ENCODE measurements at regions not wholly inside any gene's neighbourhood (a gene's known extent, or its start where the extent isn't known, plus 50 kb on each side); places are given as distances from the start of the nearest gene placed in this dataset.
"Not testable (repeated sequence)": the region's sequence is repeated elsewhere in the genome, so short reads cannot be mapped to it uniquely, and the experiment has no call there.

DNA sequence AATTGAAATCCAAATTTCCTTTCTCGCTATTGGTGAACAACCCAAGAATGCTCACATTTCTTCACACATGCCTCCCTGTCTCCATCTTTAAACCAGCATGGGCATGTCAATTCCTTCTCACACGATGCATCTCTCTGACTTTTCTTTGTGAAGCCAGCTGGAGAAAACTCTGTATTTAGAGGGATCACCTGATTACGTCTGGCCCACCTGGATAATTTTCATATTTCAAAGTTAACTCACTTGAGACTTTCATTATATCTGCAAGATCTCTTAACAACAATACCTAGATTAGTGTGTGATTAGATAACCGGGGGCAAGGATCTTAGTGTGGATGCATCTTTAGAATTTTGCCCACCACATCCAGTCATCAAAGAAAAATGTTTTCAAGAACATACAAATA is 164.0 kb downstream of the TMEM47 start:
- no peak overlapping the region for H3K4me3 ChIP-seq (replicated peaks in 1 of 2; ENCODE audit: low read depth in 2 of 2, low read length in 2 of 2)
- no peak for DNase-seq (ENCODE audit: low read depth in 2 of 2)
- TF ChIP-seq, protein P1, sequence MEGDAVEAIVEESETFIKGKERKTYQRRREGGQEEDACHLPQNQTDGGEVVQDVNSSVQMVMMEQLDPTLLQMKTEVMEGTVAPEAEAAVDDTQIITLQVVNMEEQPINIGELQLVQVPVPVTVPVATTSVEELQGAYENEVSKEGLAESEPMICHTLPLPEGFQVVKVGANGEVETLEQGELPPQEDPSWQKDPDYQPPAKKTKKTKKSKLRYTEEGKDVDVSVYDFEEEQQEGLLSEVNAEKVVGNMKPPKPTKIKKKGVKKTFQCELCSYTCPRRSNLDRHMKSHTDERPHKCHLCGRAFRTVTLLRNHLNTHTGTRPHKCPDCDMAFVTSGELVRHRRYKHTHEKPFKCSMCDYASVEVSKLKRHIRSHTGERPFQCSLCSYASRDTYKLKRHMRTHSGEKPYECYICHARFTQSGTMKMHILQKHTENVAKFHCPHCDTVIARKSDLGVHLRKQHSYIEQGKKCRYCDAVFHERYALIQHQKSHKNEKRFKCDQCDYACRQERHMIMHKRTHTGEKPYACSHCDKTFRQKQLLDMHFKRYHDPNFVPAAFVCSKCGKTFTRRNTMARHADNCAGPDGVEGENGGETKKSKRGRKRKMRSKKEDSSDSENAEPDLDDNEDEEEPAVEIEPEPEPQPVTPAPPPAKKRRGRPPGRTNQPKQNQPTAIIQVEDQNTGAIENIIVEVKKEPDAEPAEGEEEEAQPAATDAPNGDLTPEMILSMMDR (IDR thresholded peaks at IDR 0.05; ENCODE audit: low read depth, low read length) = no peak

DNA sequence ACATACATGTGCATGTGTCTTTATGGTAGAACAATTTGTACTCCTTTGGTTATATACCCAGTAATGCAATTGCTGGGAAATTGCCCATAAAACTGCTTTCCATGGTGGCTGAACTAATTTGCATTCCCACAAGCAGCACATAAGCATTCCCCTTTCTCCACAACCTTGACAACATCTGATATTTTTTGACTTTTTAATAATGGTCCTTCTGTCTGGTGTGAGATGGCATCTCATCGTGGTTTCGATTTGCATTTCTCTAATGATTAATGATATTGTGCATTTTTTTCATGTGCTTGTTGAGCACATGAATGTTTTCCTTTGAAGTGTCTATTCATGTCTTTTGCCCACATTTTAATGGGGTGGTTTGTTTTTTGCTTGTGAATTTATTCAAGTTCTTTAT is 166.0 kb downstream of the TMEM47 start:
- H3K4me3 ChIP-seq (replicated peaks in 1 of 2; ENCODE audit: low read depth in 2 of 2, low read length in 2 of 2) = no peak overlapping the region
- TF ChIP-seq, protein P1 (IDR thresholded peaks at IDR 0.05; ENCODE audit: low read depth, low read length) = no peak
- no peak for DNase-seq (ENCODE audit: low read depth in 2 of 2)

DNA sequence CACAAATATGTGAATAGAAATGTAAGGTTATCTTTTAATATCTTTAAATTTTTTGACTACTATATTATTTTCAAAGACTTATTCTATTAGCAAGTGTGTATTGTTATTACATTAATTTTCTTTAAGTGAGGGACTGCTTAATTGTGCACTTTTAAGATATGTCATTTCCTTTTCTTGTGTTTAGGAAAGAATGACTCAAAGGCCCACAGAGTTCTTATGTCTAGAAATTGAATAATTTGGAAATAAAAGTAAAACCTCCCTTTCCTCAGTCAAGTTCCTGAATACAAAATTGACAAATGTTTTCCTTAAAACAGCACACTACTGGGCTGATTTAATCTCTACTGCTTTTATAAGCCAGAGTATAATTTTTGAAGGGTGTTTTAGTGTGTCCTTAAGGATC is 169.7 kb downstream of the TMEM47 start:
- no peak for DNase-seq (ENCODE audit: low read depth in 2 of 2)
- TF ChIP-seq, protein P1 (IDR thresholded peaks at IDR 0.05; ENCODE audit: low read depth, low read length) = no peak
- no peak overlapping the region for H3K4me3 ChIP-seq (replicated peaks in 1 of 2; ENCODE audit: low read depth in 2 of 2, low read length in 2 of 2)

GRCh38 chrX:34483980-34484379 is 173.1 kb downstream of the TMEM47 start:
- TF ChIP-seq, protein P1 (IDR thresholded peaks at IDR 0.05; ENCODE audit: low read depth, low read length) = no peak
- H3K4me3 ChIP-seq (replicated peaks in 1 of 2; ENCODE audit: low read depth in 2 of 2, low read length in 2 of 2) = no peak overlapping the region
- no peak for DNase-seq (ENCODE audit: low read depth in 2 of 2)

GRCh38 chrX:34470507-34470906 is 186.6 kb downstream of the TMEM47 start:
- TF ChIP-seq, protein P1 (IDR thresholded peaks at IDR 0.05; ENCODE audit: low read depth, low read length) = no peak
- no peak overlapping the region for H3K4me3 ChIP-seq (replicated peaks in 1 of 2; ENCODE audit: low read depth in 2 of 2, low read length in 2 of 2)
- DNase-seq (ENCODE audit: low read depth in 2 of 2) = no peak

- TF ChIP-seq, protein P1 (IDR thresholded peaks at IDR 0.05; ENCODE audit: low read depth, low read length) = no peak
- peak in 1 of 2 donors; percentile 62 for DNase-seq (ENCODE audit: low read depth in 2 of 2)
- no peak overlapping the region for H3K4me3 ChIP-seq (replicated peaks in 1 of 2; ENCODE audit: low read depth in 2 of 2, low read length in 2 of 2)
Measured at GRCh38 chrX:34467437-34467836, 189.6 kb downstream of the TMEM47 start.

DNA sequence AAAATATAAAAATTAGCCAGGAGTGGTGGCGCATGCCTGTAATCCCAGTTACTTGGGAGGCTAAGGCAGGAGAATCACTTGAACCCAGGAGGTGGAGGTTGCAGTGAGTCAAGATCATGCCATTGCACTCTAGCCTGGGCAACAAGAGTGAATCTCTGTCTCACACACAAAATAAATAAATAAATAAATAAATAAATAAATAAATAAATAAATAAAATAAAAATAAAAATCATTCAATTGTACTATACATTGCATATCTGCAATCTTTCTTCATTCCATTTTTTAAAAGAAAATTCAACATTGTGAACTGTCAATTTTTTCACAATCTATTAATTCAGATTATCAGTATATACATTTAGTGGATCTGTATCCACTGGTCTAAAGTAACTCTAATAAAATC is 193.9 kb downstream of the TMEM47 start:
- not testable (repeated sequence) for DNase-seq (ENCODE audit: low read depth in 2 of 2); H3K4me3 ChIP-seq (replicated peaks in 1 of 2; ENCODE audit: low read depth in 2 of 2, low read length in 2 of 2)

- not testable (repeated sequence) for DNase-seq (ENCODE audit: low read depth in 2 of 2)
Measured at GRCh38 chrX:34457850-34458249, 199.2 kb downstream of the TMEM47 start.

More at GRCh38 chrX:34457850-34458249, 199.2 kb downstream of the TMEM47 start:
- not testable (repeated sequence) for H3K4me3 ChIP-seq (replicated peaks in 1 of 2; ENCODE audit: low read depth in 2 of 2, low read length in 2 of 2)
